Mammary epithelial cell (primary cell): ENCODE measurements at regions not wholly inside any gene's neighbourhood (a gene's known extent, or its start where the extent isn't known, plus 50 kb on each side); places are given as distances from the start of the nearest gene placed in this dataset.

Experiments used
- CTCF ChIP-seq, 2 donors: IDR thresholded peaks in 1 of 2; conservative IDR thresholded peaks in 1 of 2; 2 replicates each; pipeline ENCODE4 v1.5.1; 2011 to 2012; ENCODE audit warnings: inconsistent platforms in 2 of 2, low read length in 2 of 2, mild to moderate bottlenecking in 2 of 2, control low read depth in 1 of 2, low read depth in 1 of 2; ENCODE audit not compliant: insufficient read depth in 1 of 2; ENCODE audit errors: extremely low read depth in 1 of 2
- EZH2 ChIP-seq: IDR thresholded peaks from 2 replicates; pipeline ENCODE4 v1.6.1; 2012; ENCODE audit warnings: low read length, inconsistent platforms, borderline replicate concordance

- no peak for TF ChIP-seq CTCF (conservative IDR thresholded peaks at IDR 0.05 in 1 of 2, IDR thresholded peaks at IDR 0.05 in 1 of 2; ENCODE audit: extremely low read depth in 1 of 2, insufficient read depth in 1 of 2, low read depth in 1 of 2, low read length in 2 of 2)
- no peak for TF ChIP-seq EZH2
These were observed 691.4 kb upstream of the RIOK2 start for GRCh38 chr5:97874491-97874890.
